ENCODE measurements at regions not wholly inside any gene's neighbourhood (a gene's known extent, or its start where the extent isn't known, plus 50 kb on each side); places are given as distances from the start of the nearest gene placed in this dataset.
A peak's percentile ranks its signal among the peaks of the same experiment; 100 is the strongest.

DNA sequence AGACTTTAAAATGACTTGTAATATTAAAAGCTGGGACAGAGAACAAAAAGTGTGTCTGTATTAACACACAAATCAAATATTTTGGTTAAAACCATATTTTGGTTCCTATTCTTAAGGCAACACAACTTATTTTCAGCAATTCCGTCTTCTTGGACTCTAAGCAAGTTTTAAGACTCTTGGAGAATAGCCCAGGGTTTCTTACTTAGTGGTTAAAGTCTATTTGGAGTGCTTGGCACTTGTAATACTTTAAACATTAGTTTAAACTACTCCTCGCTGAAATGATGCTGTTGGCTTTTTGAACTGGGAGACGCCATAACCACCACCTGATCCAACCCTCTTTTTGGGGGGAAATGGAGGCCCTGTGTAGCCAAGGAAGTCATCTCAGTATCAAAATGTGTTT, 109.7 kb upstream of the GMDS start:
- no peak overlapping the region for H3K4me3 ChIP-seq
- no peaks in the 10 kb centered on the region for H3K27me3 ChIP-seq
- H3K4me1 ChIP-seq (replicated peaks in 1 of 2), result peaks cover 0 to 9% of the 10 kb centered on the region in 2 donors
- 77 to 86% (median 80%) methylated on average over 3 of the region's 3 CpGs for WGBS, 4 donors
- H3K9me3 ChIP-seq (replicated peaks in 1 of 3), result no peaks in the 10 kb centered on the region
- TF ChIP-seq POLR2A (IDR thresholded peaks at IDR 0.05) (no peak), CTCF (IDR thresholded peaks at IDR 0.05) (no peak)
- no peak for DNase-seq
- H3K27ac ChIP-seq, result no peak overlapping the region
- H3K36me3 ChIP-seq (replicated peaks in 1 of 2), result no peaks in the 10 kb centered on the region
- intact Hi-C loops (cut with DNase I), result loop anchor here in 1 of 2 donors (10.0 kb wide), 1 partner anchor 280 kb away; no protein-coding TSS in a partner anchor

- no peak overlapping the region for H3K27ac ChIP-seq
- peaks cover 0 to 9% of the 10 kb centered on the region in 2 donors for H3K4me1 ChIP-seq (replicated peaks in 1 of 2)
- H3K27me3 ChIP-seq, result no peaks in the 10 kb centered on the region
- H3K4me3 ChIP-seq, result no peak overlapping the region
- H3K36me3 ChIP-seq (replicated peaks in 1 of 2), result no peaks in the 10 kb centered on the region
- no peak for DNase-seq
- WGBS, 4 donors, result 58 to 68% (median 62%) methylated on average over 6 of the region's 6 CpGs
- no peaks in the 10 kb centered on the region for H3K9me3 ChIP-seq (replicated peaks in 1 of 3)
- no peak for TF ChIP-seq CTCF (IDR thresholded peaks at IDR 0.05)
- no peak for TF ChIP-seq POLR2A (IDR thresholded peaks at IDR 0.05)
- intact Hi-C loops (cut with DNase I), result loop anchor here (5.0 to 10.0 kb wide), 3 partner anchors 281 to 757 kb away; partner anchors contain the start of gene FOXC1 (in 1 of the 2)
Measured at GRCh38 chr6:2354138-2354491, 108.7 kb upstream of the GMDS start.

DNA sequence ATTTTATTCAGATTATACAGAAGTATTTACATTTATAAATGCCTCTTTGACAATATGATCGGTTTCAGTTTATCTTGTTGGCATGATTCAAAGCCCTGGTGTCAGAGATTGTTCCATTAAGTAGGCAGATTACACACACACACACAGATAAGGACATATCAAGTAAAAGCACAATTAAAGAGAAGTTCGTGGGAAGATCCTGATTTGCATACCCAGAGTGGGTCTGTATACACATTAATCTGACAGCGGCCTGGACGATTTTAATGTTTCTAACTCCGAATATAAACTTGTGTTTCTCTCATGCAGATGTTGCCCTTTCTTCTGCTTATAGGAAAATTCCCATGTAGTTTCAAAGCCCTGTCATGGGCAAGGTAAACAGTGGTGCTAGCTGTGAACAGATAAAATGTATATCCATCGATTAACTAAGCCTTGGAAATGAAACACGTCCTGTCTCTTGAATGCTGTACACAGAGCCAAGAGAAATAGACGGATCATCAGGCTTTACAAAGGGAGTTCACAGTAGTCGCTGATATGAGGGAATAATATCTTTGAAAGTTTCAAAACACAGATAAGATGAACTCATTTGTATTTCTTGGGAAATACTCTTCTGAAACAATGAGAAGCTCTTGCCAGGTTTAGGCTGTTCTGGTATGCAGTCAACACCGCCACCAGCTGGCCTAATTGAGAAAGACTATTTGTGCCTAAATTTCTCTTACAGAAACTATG, 108.2 kb upstream of the GMDS start:
- TF ChIP-seq CTCF (IDR thresholded peaks at IDR 0.05), result peak; percentile 53 to 90 (median 82)
- no peak for TF ChIP-seq POLR2A (IDR thresholded peaks at IDR 0.05)
- 42 to 45% (median 43%) methylated on average over 10 of the region's 10 CpGs for WGBS, 4 donors
- no peaks in the 10 kb centered on the region for H3K36me3 ChIP-seq (replicated peaks in 1 of 2)
- peaks cover 0 to 9% of the 10 kb centered on the region in 2 donors for H3K4me1 ChIP-seq (replicated peaks in 1 of 2)
- intact Hi-C loops (cut with DNase I), result loop anchor here (5.0 to 10.0 kb wide), 3 partner anchors 281 to 756 kb away; partner anchors contain the start of gene FOXC1 (in 1 of the 2)
- no peaks in the 10 kb centered on the region for H3K27me3 ChIP-seq
- H3K9me3 ChIP-seq (replicated peaks in 1 of 3), result no peaks in the 10 kb centered on the region
- peak; percentile 67 to 90 (median 78) for DNase-seq
- H3K4me3 ChIP-seq, result no peak overlapping the region
- peak overlapping the region in 1 of 5 donors; percentile 30 for H3K27ac ChIP-seq

DNA sequence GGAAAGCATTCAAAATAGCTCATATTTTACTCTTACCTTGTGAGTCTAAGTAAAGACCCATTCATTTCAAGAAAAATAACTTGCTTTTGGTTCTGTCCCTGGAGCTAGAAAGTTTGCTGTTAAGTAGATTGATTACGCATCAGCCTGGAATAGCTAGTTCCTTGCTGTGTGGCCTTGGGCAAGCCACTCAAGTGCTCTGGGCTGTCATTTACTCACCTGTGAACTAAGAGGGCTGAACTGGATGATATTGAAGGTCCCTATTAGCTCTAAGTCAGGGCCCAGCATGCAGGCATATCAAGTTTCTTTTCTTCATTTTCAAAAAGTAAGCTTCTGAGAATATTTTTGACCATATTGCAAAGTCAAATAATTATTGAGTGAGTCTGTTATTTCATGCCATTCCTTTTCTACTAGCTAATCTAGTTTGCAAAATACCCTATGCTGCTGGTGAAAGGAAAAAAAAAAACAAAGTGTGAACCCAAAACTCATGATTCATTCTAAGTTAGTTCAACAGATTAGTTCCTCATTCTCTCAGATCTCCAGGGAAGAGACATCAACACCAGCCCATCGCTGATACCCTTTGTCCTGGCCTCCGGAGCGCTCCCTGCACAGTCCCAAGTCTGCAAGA, 106.5 kb upstream of the GMDS start:
- H3K36me3 ChIP-seq (replicated peaks in 1 of 2), result no peaks in the 10 kb centered on the region
- 91 to 99% (median 94%) methylated on average over 4 of the region's 4 CpGs for WGBS, 4 donors
- H3K4me1 ChIP-seq (replicated peaks in 1 of 2), result peaks cover 0 to 9% of the 10 kb centered on the region in 2 donors
- DNase-seq, result no peak
- H3K27me3 ChIP-seq, result no peaks in the 10 kb centered on the region
- no peak overlapping the region for H3K4me3 ChIP-seq
- H3K27ac ChIP-seq, result no peak overlapping the region
- H3K9me3 ChIP-seq (replicated peaks in 1 of 3), result no peaks in the 10 kb centered on the region
- intact Hi-C loops (cut with DNase I), result loop anchor here (5.0 to 10.0 kb wide), 3 partner anchors 283 to 755 kb away; partner anchors contain the start of gene FOXC1 (in 1 of the 2)
- no peak for TF ChIP-seq POLR2A (IDR thresholded peaks at IDR 0.05)
- TF ChIP-seq CTCF (IDR thresholded peaks at IDR 0.05), result no peak

Measured in adrenal gland (tissue), 9 donors.